ENCODE measurements at regions not wholly inside any gene's neighbourhood (a gene's known extent, or its start where the extent isn't known, plus 50 kb on each side); places are given as distances from the start of the nearest gene placed in this dataset.
A peak's percentile ranks its signal among the peaks of the same experiment; 100 is the strongest.

GRCh38 chr4:166594326-166594946 is 639.9 kb downstream of the SPOCK3 start:
- H2AFZ ChIP-seq (ENCODE audit: low read length, unreplicated experiment): no peak overlapping the region
- no peaks in the 10 kb centered on the region for H3K27me3 ChIP-seq (ENCODE audit: insufficient read depth, low read length)

GRCh38 chr4:166600264-166600663 is 634.0 kb downstream of the SPOCK3 start:
- no peak overlapping the region for H3K27ac ChIP-seq (ENCODE audit: low read depth, low read length)
- H3K36me3 ChIP-seq (ENCODE audit: insufficient read depth, low read length): no peaks in the 10 kb centered on the region
- H3K79me2 ChIP-seq (ENCODE audit: control insufficient read depth, insufficient read depth, low read length, unreplicated experiment): no peaks in the 10 kb centered on the region
- H3K27me3 ChIP-seq (ENCODE audit: insufficient read depth, low read length): peaks cover 7% of the 10 kb centered on the region; the same call in 1 of the 2 replicates
- no peaks in the 10 kb centered on the region for H3K4me1 ChIP-seq (ENCODE audit: control insufficient read depth, insufficient read depth, low read length, unreplicated experiment)
- H3K4me3 ChIP-seq (ENCODE audit: low read depth, low read length): no peak overlapping the region
- H2AFZ ChIP-seq (ENCODE audit: low read length, unreplicated experiment): no peak overlapping the region

More at GRCh38 chr4:166594326-166594946, 639.9 kb downstream of the SPOCK3 start:
- H3K36me3 ChIP-seq (ENCODE audit: insufficient read depth, low read length): no peaks in the 10 kb centered on the region
- no peaks in the 10 kb centered on the region for H3K79me2 ChIP-seq (ENCODE audit: control insufficient read depth, insufficient read depth, low read length, unreplicated experiment)
- H3K27ac ChIP-seq (ENCODE audit: low read depth, low read length): no peak overlapping the region
- H3K4me1 ChIP-seq (ENCODE audit: control insufficient read depth, insufficient read depth, low read length, unreplicated experiment): no peaks in the 10 kb centered on the region
- H3K4me3 ChIP-seq (ENCODE audit: low read depth, low read length): no peak overlapping the region

GRCh38 chr4:166602068-166602467 is 632.2 kb downstream of the SPOCK3 start:
- Histone ChIP-seq H3K36me3 (ENCODE audit: insufficient read depth, low read length) (no peaks in the 10 kb centered on the region), H3K27me3 (ENCODE audit: insufficient read depth, low read length) (peaks cover 11% of the 10 kb centered on the region), H2AFZ (ENCODE audit: low read length, unreplicated experiment) (no peak overlapping the region), H3K27ac (ENCODE audit: low read depth, low read length) (no peak overlapping the region), H3K4me3 (ENCODE audit: low read depth, low read length) (no peak overlapping the region), H3K4me1 (ENCODE audit: control insufficient read depth, insufficient read depth, low read length, unreplicated experiment) (no peaks in the 10 kb centered on the region), H3K79me2 (ENCODE audit: control insufficient read depth, insufficient read depth, low read length, unreplicated experiment) (no peaks in the 10 kb centered on the region)

GRCh38 chr4:166622425-166622977 is 611.8 kb downstream of the SPOCK3 start:
- no peak overlapping the region for H3K27ac ChIP-seq (ENCODE audit: low read depth, low read length)
- H3K4me1 ChIP-seq (ENCODE audit: control insufficient read depth, insufficient read depth, low read length, unreplicated experiment): no peaks in the 10 kb centered on the region
- peaks cover 5% of the 10 kb centered on the region for H3K27me3 ChIP-seq (ENCODE audit: insufficient read depth, low read length)
- no peak overlapping the region for H3K4me3 ChIP-seq (ENCODE audit: low read depth, low read length)
- no peak overlapping the region for H2AFZ ChIP-seq (ENCODE audit: low read length, unreplicated experiment)
- no peaks in the 10 kb centered on the region for H3K36me3 ChIP-seq (ENCODE audit: insufficient read depth, low read length)
- no peaks in the 10 kb centered on the region for H3K79me2 ChIP-seq (ENCODE audit: control insufficient read depth, insufficient read depth, low read length, unreplicated experiment)

- no peak overlapping the region for H3K27ac ChIP-seq (ENCODE audit: low read depth, low read length)
- no peaks in the 10 kb centered on the region for H3K4me1 ChIP-seq (ENCODE audit: control insufficient read depth, insufficient read depth, low read length, unreplicated experiment)
- H3K4me3 ChIP-seq (ENCODE audit: low read depth, low read length): no peak overlapping the region
- H2AFZ ChIP-seq (ENCODE audit: low read length, unreplicated experiment): no peak overlapping the region
- H3K79me2 ChIP-seq (ENCODE audit: control insufficient read depth, insufficient read depth, low read length, unreplicated experiment): no peaks in the 10 kb centered on the region
- H3K36me3 ChIP-seq (ENCODE audit: insufficient read depth, low read length): no peaks in the 10 kb centered on the region
- peaks cover 5% of the 10 kb centered on the region for H3K27me3 ChIP-seq (ENCODE audit: insufficient read depth, low read length)
Measured at GRCh38 chr4:166625018-166625637, 609.2 kb downstream of the SPOCK3 start.

GRCh38 chr4:166628454-166628853 is 605.8 kb downstream of the SPOCK3 start:
- no peak overlapping the region for H3K4me3 ChIP-seq (ENCODE audit: low read depth, low read length)
- no peaks in the 10 kb centered on the region for H3K36me3 ChIP-seq (ENCODE audit: insufficient read depth, low read length)
- no peak overlapping the region for H2AFZ ChIP-seq (ENCODE audit: low read length, unreplicated experiment)
- no peaks in the 10 kb centered on the region for H3K79me2 ChIP-seq (ENCODE audit: control insufficient read depth, insufficient read depth, low read length, unreplicated experiment)
- H3K4me1 ChIP-seq (ENCODE audit: control insufficient read depth, insufficient read depth, low read length, unreplicated experiment): no peaks in the 10 kb centered on the region
- no peak overlapping the region for H3K27ac ChIP-seq (ENCODE audit: low read depth, low read length)
- peaks cover 5% of the 10 kb centered on the region; the same call in 1 of the 2 replicates for H3K27me3 ChIP-seq (ENCODE audit: insufficient read depth, low read length)

GRCh38 chr4:166635367-166635766 is 598.9 kb downstream of the SPOCK3 start:
- Histone ChIP-seq H3K27me3 (ENCODE audit: insufficient read depth, low read length) (no peaks in the 10 kb centered on the region), H3K36me3 (ENCODE audit: insufficient read depth, low read length) (no peaks in the 10 kb centered on the region), H3K4me3 (ENCODE audit: low read depth, low read length) (no peak overlapping the region), H3K79me2 (ENCODE audit: control insufficient read depth, insufficient read depth, low read length, unreplicated experiment) (no peaks in the 10 kb centered on the region), H3K27ac (ENCODE audit: low read depth, low read length) (no peak overlapping the region), H3K4me1 (ENCODE audit: control insufficient read depth, insufficient read depth, low read length, unreplicated experiment) (no peaks in the 10 kb centered on the region), H2AFZ (ENCODE audit: low read length, unreplicated experiment) (no peak overlapping the region)

GRCh38 chr4:166637816-166638215 is 596.5 kb downstream of the SPOCK3 start:
- Histone ChIP-seq H3K36me3 (ENCODE audit: insufficient read depth, low read length) (no peaks in the 10 kb centered on the region), H3K27me3 (ENCODE audit: insufficient read depth, low read length) (no peaks in the 10 kb centered on the region), H3K4me1 (ENCODE audit: control insufficient read depth, insufficient read depth, low read length, unreplicated experiment) (no peaks in the 10 kb centered on the region), H3K79me2 (ENCODE audit: control insufficient read depth, insufficient read depth, low read length, unreplicated experiment) (no peaks in the 10 kb centered on the region), H3K27ac (ENCODE audit: low read depth, low read length) (no peak overlapping the region), H3K4me3 (ENCODE audit: low read depth, low read length) (no peak overlapping the region), H2AFZ (ENCODE audit: low read length, unreplicated experiment) (no peak overlapping the region)

- Histone ChIP-seq H3K27me3 (ENCODE audit: insufficient read depth, low read length) (no peaks in the 10 kb centered on the region), H3K4me3 (ENCODE audit: low read depth, low read length) (no peak overlapping the region), H3K27ac (ENCODE audit: low read depth, low read length) (no peak overlapping the region), H3K79me2 (ENCODE audit: control insufficient read depth, insufficient read depth, low read length, unreplicated experiment) (no peaks in the 10 kb centered on the region), H2AFZ (ENCODE audit: low read length, unreplicated experiment) (no peak overlapping the region), H3K36me3 (ENCODE audit: insufficient read depth, low read length) (no peaks in the 10 kb centered on the region), H3K4me1 (ENCODE audit: control insufficient read depth, insufficient read depth, low read length, unreplicated experiment) (no peaks in the 10 kb centered on the region)
Measured at GRCh38 chr4:166655231-166655630, 579.1 kb downstream of the SPOCK3 start.

GRCh38 chr4:166655705-166656104 is 578.6 kb downstream of the SPOCK3 start:
- H2AFZ ChIP-seq (ENCODE audit: low read length, unreplicated experiment): no peak overlapping the region
- no peak overlapping the region for H3K4me3 ChIP-seq (ENCODE audit: low read depth, low read length)
- no peaks in the 10 kb centered on the region for H3K27me3 ChIP-seq (ENCODE audit: insufficient read depth, low read length)
- H3K27ac ChIP-seq (ENCODE audit: low read depth, low read length): no peak overlapping the region
- no peaks in the 10 kb centered on the region for H3K4me1 ChIP-seq (ENCODE audit: control insufficient read depth, insufficient read depth, low read length, unreplicated experiment)
- H3K36me3 ChIP-seq (ENCODE audit: insufficient read depth, low read length): no peaks in the 10 kb centered on the region
- H3K79me2 ChIP-seq (ENCODE audit: control insufficient read depth, insufficient read depth, low read length, unreplicated experiment): no peaks in the 10 kb centered on the region

- H3K4me3 ChIP-seq (ENCODE audit: low read depth, low read length): no peak overlapping the region
- H3K36me3 ChIP-seq (ENCODE audit: insufficient read depth, low read length): no peaks in the 10 kb centered on the region
- peak overlapping the region; percentile 18 for H2AFZ ChIP-seq (ENCODE audit: low read length, unreplicated experiment)
- peak overlapping the region; percentile 12; the same call in 1 of the 2 replicates for H3K27ac ChIP-seq (ENCODE audit: low read depth, low read length)
- H3K27me3 ChIP-seq (ENCODE audit: insufficient read depth, low read length): no peaks in the 10 kb centered on the region
- H3K79me2 ChIP-seq (ENCODE audit: control insufficient read depth, insufficient read depth, low read length, unreplicated experiment): no peaks in the 10 kb centered on the region
- no peaks in the 10 kb centered on the region for H3K4me1 ChIP-seq (ENCODE audit: control insufficient read depth, insufficient read depth, low read length, unreplicated experiment)
Measured at GRCh38 chr4:166657261-166657660, 577.0 kb downstream of the SPOCK3 start.
